Trophoblast cell (in vitro differentiated cells and primary cell): ENCODE measurements at regions not wholly inside any gene's neighbourhood (a gene's known extent, or its start where the extent isn't known, plus 50 kb on each side); places are given as distances from the start of the nearest gene placed in this dataset.

ENCODE experiments used
- DNase-seq, 2 donors: peaks; one replicate each; pipeline ENCODE4 v3.0.0-alpha.2; 2016
- H2AFZ ChIP-seq: 2 replicates; pipeline ENCODE4 v1.6.1; 2013; ENCODE audit warnings: low read length, moderate library complexity, mild to moderate bottlenecking; ENCODE audit not compliant: insufficient read depth, poor library complexity
- H2AK5ac ChIP-seq: 2 replicates; pipeline ENCODE4 v1.6.1; 2013; ENCODE audit warnings: mild to moderate bottlenecking, low read length
- H2BK120ac ChIP-seq: 2 replicates; pipeline ENCODE4 v1.6.1; 2013; ENCODE audit warnings: low read length, mild to moderate bottlenecking, moderate library complexity; ENCODE audit not compliant: insufficient read depth, poor library complexity
- H2BK12ac ChIP-seq: 2 replicates; pipeline ENCODE4 v1.6.1; 2013; ENCODE audit warnings: mild to moderate bottlenecking, low read length, moderate library complexity
- H2BK5ac ChIP-seq: 2 replicates; pipeline ENCODE4 v1.6.1; 2013; ENCODE audit warnings: low read length, low read depth, moderate library complexity, mild to moderate bottlenecking; ENCODE audit not compliant: poor library complexity
- H3K14ac ChIP-seq: 2 replicates; pipeline ENCODE4 v1.6.1; 2013; ENCODE audit warnings: mild to moderate bottlenecking, low read length
- H3K18ac ChIP-seq: 2 replicates; pipeline ENCODE4 v1.6.1; 2013; ENCODE audit warnings: mild to moderate bottlenecking, low read length
- H3K23ac ChIP-seq: 2 replicates; pipeline ENCODE4 v1.6.1; 2013; ENCODE audit warnings: low read length
- H3K27ac ChIP-seq: 2 replicates; pipeline ENCODE4 v1.5.1; 2013; ENCODE audit warnings: low read depth, mild to moderate bottlenecking, inconsistent platforms, low read length, moderate library complexity
- H3K27me3 ChIP-seq: 2 replicates; pipeline ENCODE4 v1.6.1; 2013; ENCODE audit warnings: inconsistent platforms, mild to moderate bottlenecking, low read length, moderate library complexity; ENCODE audit not compliant: insufficient read depth
- H3K36me3 ChIP-seq, 2 experiments: 1 replicate in 1 of 2; 2 replicates in 1 of 2; pipeline ENCODE4 v1.6.1; 2013; ENCODE audit warnings: low read length in 2 of 2, mild to moderate bottlenecking in 2 of 2, moderate library complexity in 1 of 2; ENCODE audit not compliant: insufficient read depth in 2 of 2, control insufficient read depth in 1 of 2
- H3K4ac ChIP-seq: 2 replicates; pipeline ENCODE4 v1.6.1; 2013; ENCODE audit warnings: low read depth, mild to moderate bottlenecking, low read length, moderate library complexity
- H3K4me1 ChIP-seq, 2 experiments: 1 replicate in 1 of 2; 2 replicates in 1 of 2; pipeline ENCODE4 v1.6.1; 2013; ENCODE audit warnings: low read length in 2 of 2, mild to moderate bottlenecking in 2 of 2, moderate library complexity in 1 of 2; ENCODE audit not compliant: insufficient read depth in 2 of 2, control insufficient read depth in 1 of 2
- H3K4me2 ChIP-seq: 2 replicates; pipeline ENCODE4 v1.6.1; 2013; ENCODE audit warnings: inconsistent platforms, mild to moderate bottlenecking, low read length, moderate library complexity
- H3K4me3 ChIP-seq: 2 replicates; pipeline ENCODE4 v1.5.1; 2013; ENCODE audit warnings: mild to moderate bottlenecking, low read depth, low read length, inconsistent platforms
- H3K79me1 ChIP-seq: one replicate; pipeline ENCODE4 v1.6.1; 2013; ENCODE audit warnings: low read length
- H3K79me2 ChIP-seq: 2 replicates; pipeline ENCODE4 v1.6.1; 2013; ENCODE audit warnings: low read length, mild to moderate bottlenecking; ENCODE audit not compliant: control insufficient read depth, insufficient read depth, poor library complexity
- H3K9ac ChIP-seq: 2 replicates; pipeline ENCODE4 v1.6.1; 2013; ENCODE audit warnings: mild to moderate bottlenecking, low read length
- H3K9me3 ChIP-seq: 2 replicates; pipeline ENCODE4 v1.6.1; 2013; ENCODE audit warnings: low read depth, mild to moderate bottlenecking, control low read depth, inconsistent platforms, low read length; ENCODE audit not compliant: insufficient read depth
- H4K12ac ChIP-seq: 2 replicates; pipeline ENCODE4 v1.6.1; 2013; ENCODE audit warnings: low read depth, mild to moderate bottlenecking, low read length, moderate library complexity
- H4K8ac ChIP-seq: 2 replicates; pipeline ENCODE4 v1.6.1; 2013; ENCODE audit warnings: low read depth, mild to moderate bottlenecking, low read length, moderate library complexity
- H4K91ac ChIP-seq: one replicate; pipeline ENCODE4 v1.6.1; 2013; ENCODE audit warnings: low read depth, mild to moderate bottlenecking, low read length, moderate library complexity
- WGBS: extraction: QIAGEN DNeasy Blood & Tissue Kit; methylation state at CpG from one replicate; pipeline ENCODE4 v1.1.7; 2013; ENCODE audit warnings: missing lambda C conversion rate; ENCODE audit not compliant: insufficient read length, insufficient coverage; ENCODE audit errors: extremely low coverage; 5-methylcytosine and 5-hydroxymethylcytosine counted together

GRCh38 chr9:84463272-84463671, 122.7 kb upstream of the SLC28A3 start:
- Histone ChIP-seq H2BK120ac (no peak overlapping the region), H4K91ac (no peak overlapping the region), H4K12ac (no peak overlapping the region), H3K4me1 (no peaks in the 10 kb centered on the region), H3K4me3 (no peak overlapping the region), H3K18ac (no peak overlapping the region), H3K4ac (no peak overlapping the region), H3K79me1 (no peaks in the 10 kb centered on the region), H2AFZ (no peak overlapping the region), H3K27me3 (no peaks in the 10 kb centered on the region), H3K27ac (no peak overlapping the region), H2AK5ac (no peak overlapping the region), H3K4me2 (no peak overlapping the region), H2BK5ac (no peak overlapping the region), H3K79me2 (no peaks in the 10 kb centered on the region), H2BK12ac (no peak overlapping the region), H3K9ac (no peak overlapping the region), H4K8ac (no peak overlapping the region), H3K14ac (no peak overlapping the region), H3K23ac (no peak overlapping the region), H3K9me3 (peaks cover 2% of the 10 kb centered on the region), H3K36me3 (no peaks in the 10 kb centered on the region)
- DNase-seq = no peak
- WGBS = no CpG with 5 or more reads among the region's 3 CpGs

- H4K91ac ChIP-seq = no peak overlapping the region
- H4K8ac ChIP-seq = no peak overlapping the region
- no peak overlapping the region for H3K27ac ChIP-seq
- no peaks in the 10 kb centered on the region for H3K27me3 ChIP-seq
- peaks cover 2% of the 10 kb centered on the region for H3K9me3 ChIP-seq
- no peaks in the 10 kb centered on the region for H3K79me1 ChIP-seq
- no peak overlapping the region for H2BK120ac ChIP-seq
- no peak overlapping the region for H3K4me3 ChIP-seq
- H3K14ac ChIP-seq = no peak overlapping the region
- no peak overlapping the region for H3K4ac ChIP-seq
- no peak overlapping the region for H3K9ac ChIP-seq
- no peak overlapping the region for H3K23ac ChIP-seq
- no peak for DNase-seq
- H3K4me2 ChIP-seq = no peak overlapping the region
- H2BK5ac ChIP-seq = no peak overlapping the region
- H2AK5ac ChIP-seq = no peak overlapping the region
- H3K79me2 ChIP-seq = no peaks in the 10 kb centered on the region
- H2BK12ac ChIP-seq = no peak overlapping the region
- no peak overlapping the region for H4K12ac ChIP-seq
- H3K18ac ChIP-seq = no peak overlapping the region
- H2AFZ ChIP-seq = no peak overlapping the region
- H3K4me1 ChIP-seq = no peaks in the 10 kb centered on the region
- H3K36me3 ChIP-seq = no peaks in the 10 kb centered on the region
- WGBS = no CpG with 5 or more reads among the region's 5 CpGs
Observed at GRCh38 chr9:84466580-84467285, 126.2 kb upstream of the SLC28A3 start.

GRCh38 chr9:84471816-84472215, 131.3 kb upstream of the SLC28A3 start:
- WGBS = no CpG with 5 or more reads among the region's 2 CpGs
- Histone ChIP-seq H4K91ac (no peak overlapping the region), H3K27me3 (no peaks in the 10 kb centered on the region), H3K79me2 (no peaks in the 10 kb centered on the region), H3K4me2 (no peak overlapping the region), H3K18ac (no peak overlapping the region), H2AK5ac (no peak overlapping the region), H4K8ac (no peak overlapping the region), H2BK120ac (no peak overlapping the region), H3K27ac (no peak overlapping the region), H3K4ac (no peak overlapping the region), H3K23ac (no peak overlapping the region), H2AFZ (no peak overlapping the region), H2BK12ac (no peak overlapping the region), H2BK5ac (no peak overlapping the region), H3K9me3 (peaks cover 2% of the 10 kb centered on the region), H3K36me3 (no peaks in the 10 kb centered on the region), H3K14ac (no peak overlapping the region), H3K9ac (no peak overlapping the region), H4K12ac (no peak overlapping the region), H3K79me1 (no peaks in the 10 kb centered on the region), H3K4me1 (no peaks in the 10 kb centered on the region), H3K4me3 (no peak overlapping the region)
- DNase-seq = no peak

GRCh38 chr9:84478996-84479395, 138.4 kb upstream of the SLC28A3 start:
- Histone ChIP-seq H2BK5ac (no peak overlapping the region), H3K9me3 (no peaks in the 10 kb centered on the region), H2AK5ac (no peak overlapping the region), H3K27ac (no peak overlapping the region), H2BK12ac (no peak overlapping the region), H3K36me3 (no peaks in the 10 kb centered on the region), H3K4me3 (no peak overlapping the region), H3K14ac (no peak overlapping the region), H3K79me1 (no peaks in the 10 kb centered on the region), H3K9ac (no peak overlapping the region), H3K4me2 (no peak overlapping the region), H4K12ac (no peak overlapping the region), H4K8ac (no peak overlapping the region), H2BK120ac (no peak overlapping the region), H3K4ac (no peak overlapping the region), H3K27me3 (no peaks in the 10 kb centered on the region), H3K18ac (no peak overlapping the region), H3K4me1 (no peaks in the 10 kb centered on the region), H3K23ac (no peak overlapping the region), H2AFZ (no peak overlapping the region), H3K79me2 (no peaks in the 10 kb centered on the region), H4K91ac (no peak overlapping the region)
- WGBS = no CpG with 5 or more reads among the region's 3 CpGs
- DNase-seq = no peak
